ENCODE measurements at regions not wholly inside any gene's neighbourhood (a gene's known extent, or its start where the extent isn't known, plus 50 kb on each side); places are given as distances from the start of the nearest gene placed in this dataset.

DNA sequence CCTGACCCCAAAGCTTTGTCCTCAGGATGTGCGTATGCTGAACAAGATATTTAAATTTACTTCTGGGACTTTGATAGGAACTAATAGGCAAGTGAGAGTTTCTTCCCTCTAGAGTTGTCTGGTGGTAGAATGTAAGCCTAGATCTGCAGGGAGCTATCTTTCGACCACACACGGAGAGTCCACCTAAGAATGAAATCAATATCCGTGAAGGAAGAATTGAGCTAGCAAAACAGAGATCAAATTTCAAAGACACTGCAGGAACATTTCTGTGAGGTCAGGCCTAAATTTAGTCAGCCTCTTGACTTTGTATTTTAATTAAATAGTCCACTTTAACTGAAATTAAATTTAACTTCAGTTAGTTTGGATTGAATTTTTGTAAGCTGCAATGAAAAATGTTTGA, 871.3 kb downstream of the RAB28 start:
- TF ChIP-seq, protein P1, sequence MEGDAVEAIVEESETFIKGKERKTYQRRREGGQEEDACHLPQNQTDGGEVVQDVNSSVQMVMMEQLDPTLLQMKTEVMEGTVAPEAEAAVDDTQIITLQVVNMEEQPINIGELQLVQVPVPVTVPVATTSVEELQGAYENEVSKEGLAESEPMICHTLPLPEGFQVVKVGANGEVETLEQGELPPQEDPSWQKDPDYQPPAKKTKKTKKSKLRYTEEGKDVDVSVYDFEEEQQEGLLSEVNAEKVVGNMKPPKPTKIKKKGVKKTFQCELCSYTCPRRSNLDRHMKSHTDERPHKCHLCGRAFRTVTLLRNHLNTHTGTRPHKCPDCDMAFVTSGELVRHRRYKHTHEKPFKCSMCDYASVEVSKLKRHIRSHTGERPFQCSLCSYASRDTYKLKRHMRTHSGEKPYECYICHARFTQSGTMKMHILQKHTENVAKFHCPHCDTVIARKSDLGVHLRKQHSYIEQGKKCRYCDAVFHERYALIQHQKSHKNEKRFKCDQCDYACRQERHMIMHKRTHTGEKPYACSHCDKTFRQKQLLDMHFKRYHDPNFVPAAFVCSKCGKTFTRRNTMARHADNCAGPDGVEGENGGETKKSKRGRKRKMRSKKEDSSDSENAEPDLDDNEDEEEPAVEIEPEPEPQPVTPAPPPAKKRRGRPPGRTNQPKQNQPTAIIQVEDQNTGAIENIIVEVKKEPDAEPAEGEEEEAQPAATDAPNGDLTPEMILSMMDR (IDR thresholded peaks at IDR 0.05), result no peak
- no peak for TF ChIP-seq POLR2A (IDR thresholded peaks at IDR 0.05)
